HUES64 (cell line): ENCODE measurements at regions not wholly inside any gene's neighbourhood (a gene's known extent, or its start where the extent isn't known, plus 50 kb on each side); places are given as distances from the start of the nearest gene placed in this dataset.
"Not testable (repeated sequence)": the region's sequence is repeated elsewhere in the genome, so short reads cannot be mapped to it uniquely, and the experiment has no call there.

ENCODE experiments used
- H3K27ac ChIP-seq: 2 replicates; pipeline ENCODE4 v1.7.0; 2013; ENCODE audit warnings: low read depth, low read length, inconsistent platforms
- H3K27me3 ChIP-seq: 2 replicates; pipeline ENCODE4 v1.6.1; 2013; ENCODE audit warnings: mild to moderate bottlenecking, low read length; ENCODE audit not compliant: insufficient read depth
- H3K36me3 ChIP-seq: 2 replicates; pipeline ENCODE4 v1.6.1; 2013; ENCODE audit warnings: mild to moderate bottlenecking, low read length; ENCODE audit not compliant: insufficient read depth
- H3K4me1 ChIP-seq: 2 replicates; pipeline ENCODE4 v1.6.1; 2013; ENCODE audit warnings: mild to moderate bottlenecking, low read length, moderate library complexity; ENCODE audit not compliant: insufficient read depth
- H3K4me3 ChIP-seq: 2 replicates; pipeline ENCODE4 v1.5.1; 2013; ENCODE audit warnings: mild to moderate bottlenecking, low read length, moderate library complexity
- H3K9ac ChIP-seq: 2 replicates; pipeline ENCODE4 v1.6.1; 2013; ENCODE audit warnings: mild to moderate bottlenecking, low read depth, low read length
- H3K9me3 ChIP-seq: 2 replicates; pipeline ENCODE4 v1.6.1; 2013; ENCODE audit warnings: low read depth, low read length; ENCODE audit not compliant: insufficient read depth
- WGBS: fragments of 150-250, 120-280 bp; methylation state at CpG from one replicate; pipeline ENCODE4 v1.1.7; 2013; ENCODE audit warnings: missing lambda C conversion rate; 5-methylcytosine and 5-hydroxymethylcytosine counted together

- Histone ChIP-seq H3K9me3 (no peaks in the 10 kb centered on the region), H3K36me3 (no peaks in the 10 kb centered on the region)
Measured at GRCh38 chr2:116491292-116491691, 1323.2 kb upstream of the DDX18 start.

DNA sequence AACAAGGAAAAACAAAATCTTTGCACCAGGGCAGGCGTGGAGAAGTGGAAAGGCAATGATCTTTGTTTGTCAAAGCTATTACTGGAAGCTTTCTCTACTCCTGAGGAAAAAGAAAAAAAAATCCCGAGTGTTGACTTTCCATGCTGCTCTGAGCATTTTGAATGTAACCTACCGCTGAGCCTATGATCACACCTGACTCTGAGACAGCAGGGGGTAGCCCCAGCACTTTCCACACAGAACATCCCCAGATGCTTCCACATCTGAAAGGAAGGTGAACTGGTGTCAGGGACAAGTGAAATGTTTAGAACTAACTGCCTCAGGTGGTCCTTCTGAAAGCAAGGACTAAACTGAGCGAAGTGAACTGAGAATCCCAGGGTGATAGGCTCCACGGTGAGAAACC, 1315.1 kb upstream of the DDX18 start:
- peaks cover 13% of the 10 kb centered on the region for H3K4me1 ChIP-seq
- WGBS = 27% methylated on average over 5 of the region's 5 CpGs
- H3K9me3 ChIP-seq = no peaks in the 10 kb centered on the region
- no peaks in the 10 kb centered on the region for H3K36me3 ChIP-seq
- no peak overlapping the region for H3K27ac ChIP-seq
- H3K9ac ChIP-seq = no peak overlapping the region
- no peaks in the 10 kb centered on the region for H3K27me3 ChIP-seq
- no peak overlapping the region for H3K4me3 ChIP-seq

More at GRCh38 chr2:116491292-116491691, 1323.2 kb upstream of the DDX18 start:
- WGBS = 89% methylated on average over 11 of the region's 11 CpGs
- Histone ChIP-seq H3K27me3 (no peaks in the 10 kb centered on the region), H3K4me3 (no peak overlapping the region), H3K9ac (no peak overlapping the region), H3K27ac (no peak overlapping the region), H3K4me1 (no peaks in the 10 kb centered on the region)

- no peak overlapping the region for H3K4me3 ChIP-seq
- 47% methylated on average over 3 of the region's 3 CpGs for WGBS
- H3K9me3 ChIP-seq = no peaks in the 10 kb centered on the region
- H3K9ac ChIP-seq = no peak overlapping the region
- H3K27ac ChIP-seq = no peak overlapping the region
- no peaks in the 10 kb centered on the region for H3K27me3 ChIP-seq
- H3K4me1 ChIP-seq = no peaks in the 10 kb centered on the region
- H3K36me3 ChIP-seq = no peaks in the 10 kb centered on the region
Measured at GRCh38 chr2:116510117-116510671, 1304.3 kb upstream of the DDX18 start.

- H3K9me3 ChIP-seq = no peaks in the 10 kb centered on the region
- no peak overlapping the region for H3K27ac ChIP-seq
- no peak overlapping the region for H3K4me3 ChIP-seq
- H3K36me3 ChIP-seq = no peaks in the 10 kb centered on the region
- H3K9ac ChIP-seq = no peak overlapping the region
- 78% methylated on average over 6 of the region's 6 CpGs for WGBS
- no peaks in the 10 kb centered on the region for H3K27me3 ChIP-seq
- H3K4me1 ChIP-seq = no peaks in the 10 kb centered on the region
Measured at GRCh38 chr2:116511426-116511825, 1303.1 kb upstream of the DDX18 start.

DNA sequence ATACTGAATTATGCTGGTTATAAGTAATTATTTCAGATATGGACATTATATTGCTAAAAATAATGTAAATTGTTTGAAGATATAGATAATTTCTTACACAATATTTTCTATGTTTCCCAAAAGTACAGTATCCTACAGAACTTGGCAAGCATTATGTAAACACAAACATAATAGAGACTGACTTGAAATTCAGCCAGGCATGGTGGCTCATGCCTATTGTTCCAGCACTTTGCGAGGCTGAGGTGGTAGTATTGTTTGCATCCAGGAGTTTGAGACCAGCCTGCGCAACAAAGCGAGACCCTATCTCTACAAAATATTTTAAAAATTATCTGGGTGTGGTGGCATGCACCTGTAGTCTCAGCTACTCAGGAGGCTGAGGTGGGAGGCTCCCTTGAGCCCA, 1300.5 kb upstream of the DDX18 start:
- WGBS = 83% methylated on average over 1 of the region's 3 CpGs
- H3K9ac ChIP-seq = no peak overlapping the region
- H3K4me1 ChIP-seq = 0 out of 2 replicates have a peak, but pooled peaks cover 3% of the 10 kb centered on the region
- H3K9me3 ChIP-seq = no peaks in the 10 kb centered on the region
- H3K27me3 ChIP-seq = no peaks in the 10 kb centered on the region
- H3K27ac ChIP-seq = no peak overlapping the region
- H3K4me3 ChIP-seq = no peak overlapping the region
- H3K36me3 ChIP-seq = no peaks in the 10 kb centered on the region

GRCh38 chr2:116517936-116518335, 1296.6 kb upstream of the DDX18 start:
- 100% methylated on average over 1 of the region's 1 CpG for WGBS
- H3K9ac ChIP-seq = no peak overlapping the region

DNA sequence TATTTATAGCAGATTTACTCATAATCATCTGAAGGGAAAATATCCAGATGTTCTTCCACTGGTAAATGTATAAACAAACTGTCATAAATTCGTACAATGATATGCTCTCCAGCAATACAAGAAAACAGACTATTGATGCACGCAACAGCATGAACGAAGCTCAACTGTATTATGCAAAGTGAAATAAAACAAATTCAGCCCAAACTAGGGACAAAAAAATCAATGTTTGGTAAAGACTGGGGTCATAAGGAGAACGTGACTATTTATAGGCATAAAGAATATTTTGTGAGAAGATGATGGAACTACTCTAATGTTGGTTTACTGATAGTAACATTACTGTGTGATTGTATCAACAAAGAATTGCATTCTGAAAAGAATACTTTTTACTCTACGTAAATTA, 1276.7 kb upstream of the DDX18 start:
- 88% methylated on average over 5 of the region's 5 CpGs for WGBS
- H3K4me3 ChIP-seq = no peak overlapping the region
- no peaks in the 10 kb centered on the region for H3K36me3 ChIP-seq
- H3K9ac ChIP-seq = no peak overlapping the region
- no peaks in the 10 kb centered on the region for H3K4me1 ChIP-seq
- no peak overlapping the region for H3K27ac ChIP-seq
- no peaks in the 10 kb centered on the region for H3K27me3 ChIP-seq
- peaks cover 11% of the 10 kb centered on the region for H3K9me3 ChIP-seq

More at GRCh38 chr2:116517936-116518335, 1296.6 kb upstream of the DDX18 start:
- no peak overlapping the region for H3K4me3 ChIP-seq
- H3K9me3 ChIP-seq = peaks cover 3% of the 10 kb centered on the region; the same call in 1 of the 2 replicates
- H3K27me3 ChIP-seq = no peaks in the 10 kb centered on the region
- no peak overlapping the region for H3K27ac ChIP-seq
- 0 out of 2 replicates have a peak, but pooled peaks cover 3% of the 10 kb centered on the region for H3K4me1 ChIP-seq
- H3K36me3 ChIP-seq = no peaks in the 10 kb centered on the region

DNA sequence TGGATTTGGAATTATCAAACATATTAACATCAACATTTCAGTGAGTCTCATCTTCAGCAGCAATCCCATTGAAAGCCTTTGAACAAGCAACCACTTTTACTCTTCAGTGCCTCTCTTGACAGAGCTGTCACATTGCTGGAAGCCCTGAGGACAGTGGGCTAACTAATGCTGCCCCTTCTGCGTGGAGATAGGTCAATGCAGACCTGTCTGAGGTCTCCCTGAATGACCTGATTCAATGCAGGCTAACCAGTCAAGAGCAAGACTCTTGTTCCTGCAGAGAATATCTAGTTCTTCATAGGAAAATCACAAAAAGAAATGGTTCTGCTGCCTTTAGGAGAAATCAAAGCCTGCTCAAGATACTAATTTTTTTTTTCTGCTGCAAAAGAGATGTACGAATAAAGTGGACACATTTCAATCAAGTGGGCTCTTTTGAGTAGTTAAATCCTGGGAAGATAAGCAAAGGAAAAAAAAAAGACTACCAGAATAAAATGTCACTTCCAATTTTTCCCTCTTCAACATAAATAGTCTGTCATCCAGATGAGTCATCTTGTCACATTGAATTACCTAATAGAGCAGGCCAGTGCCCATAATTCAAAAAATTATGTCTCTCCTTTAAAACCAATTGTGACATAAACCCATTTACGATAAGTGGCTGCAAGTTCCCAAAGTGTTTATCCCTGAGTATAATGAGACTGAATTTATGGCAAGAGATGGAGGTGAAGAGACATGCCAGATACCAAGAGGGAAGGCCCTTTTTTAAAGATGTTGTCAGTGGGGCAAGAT, 1269.0 kb upstream of the DDX18 start:
- no peak overlapping the region for H3K9ac ChIP-seq
- 87% methylated on average over 3 of the region's 3 CpGs for WGBS

DNA sequence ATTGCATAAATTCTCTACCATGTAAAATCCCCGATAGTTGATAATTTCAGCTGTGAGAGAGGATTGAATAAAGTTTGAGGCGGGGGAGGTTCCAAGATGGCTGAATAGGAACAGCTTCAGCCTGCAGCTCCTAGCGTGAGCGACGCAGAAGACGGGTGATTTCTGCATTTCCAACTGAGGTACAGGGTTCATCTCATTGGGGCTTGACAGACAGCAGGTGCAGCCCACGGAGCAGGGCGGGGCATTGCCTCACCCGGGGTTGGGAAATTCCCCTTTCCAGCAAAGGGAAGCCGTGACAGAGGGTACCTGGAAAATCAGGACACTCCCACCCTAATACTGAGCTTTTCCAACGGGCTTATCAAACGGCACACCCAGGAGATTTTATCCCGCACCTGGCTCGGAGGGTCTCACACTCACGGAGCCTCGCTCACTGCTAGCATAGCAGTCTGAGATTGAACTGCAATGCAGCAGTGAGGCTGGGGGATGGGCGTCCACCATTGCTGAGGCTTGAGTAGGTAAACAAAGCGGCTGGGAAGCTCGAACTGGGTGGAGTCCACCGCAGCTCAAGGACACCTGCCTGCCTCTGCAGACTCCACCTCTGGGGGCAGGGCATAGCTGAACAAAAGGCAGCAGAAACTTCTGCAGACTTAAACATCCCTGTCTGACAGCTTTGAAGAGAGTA, 1261.6 kb upstream of the DDX18 start:
- not testable (repeated sequence) for H3K27ac ChIP-seq, H3K27me3 ChIP-seq, H3K4me1 ChIP-seq, H3K9ac ChIP-seq, H3K9me3 ChIP-seq, H3K4me3 ChIP-seq, H3K36me3 ChIP-seq
- WGBS = 88% methylated on average over 20 of the region's 20 CpGs

More for the DNA sequence above, 1269.0 kb upstream of the DDX18 start:
- peaks cover 13% of the 10 kb centered on the region for H3K9me3 ChIP-seq
- no peaks in the 10 kb centered on the region for H3K4me1 ChIP-seq
- H3K36me3 ChIP-seq = no peaks in the 10 kb centered on the region
- no peak overlapping the region for H3K4me3 ChIP-seq
- no peaks in the 10 kb centered on the region for H3K27me3 ChIP-seq
- no peak overlapping the region for H3K27ac ChIP-seq

DNA sequence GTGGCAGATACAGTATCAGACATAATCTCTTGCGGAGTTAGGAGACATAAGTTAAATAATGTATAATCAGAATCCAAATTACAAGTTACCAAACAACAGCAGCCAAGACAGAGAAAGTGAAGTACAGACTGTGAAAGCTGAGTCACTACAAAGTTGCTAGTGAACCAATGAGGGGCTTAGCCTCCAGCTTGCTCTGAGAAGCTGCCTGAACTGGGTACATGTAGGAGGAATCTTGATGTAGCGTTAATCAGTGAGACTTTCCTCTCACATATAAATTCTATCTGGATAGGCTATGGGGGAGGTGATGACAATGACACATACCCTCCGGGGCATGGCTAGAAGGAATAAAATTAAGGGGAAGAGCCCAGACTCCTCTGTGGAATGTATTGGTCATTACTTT, 1234.3 kb upstream of the DDX18 start:
- no peaks in the 10 kb centered on the region for H3K27me3 ChIP-seq
- no peaks in the 10 kb centered on the region for H3K4me1 ChIP-seq
- H3K9ac ChIP-seq = no peak overlapping the region
- 100% methylated on average over 1 of the region's 3 CpGs for WGBS
- no peak overlapping the region for H3K4me3 ChIP-seq
- no peaks in the 10 kb centered on the region for H3K36me3 ChIP-seq
- no peak overlapping the region for H3K27ac ChIP-seq
- H3K9me3 ChIP-seq = no peaks in the 10 kb centered on the region

DNA sequence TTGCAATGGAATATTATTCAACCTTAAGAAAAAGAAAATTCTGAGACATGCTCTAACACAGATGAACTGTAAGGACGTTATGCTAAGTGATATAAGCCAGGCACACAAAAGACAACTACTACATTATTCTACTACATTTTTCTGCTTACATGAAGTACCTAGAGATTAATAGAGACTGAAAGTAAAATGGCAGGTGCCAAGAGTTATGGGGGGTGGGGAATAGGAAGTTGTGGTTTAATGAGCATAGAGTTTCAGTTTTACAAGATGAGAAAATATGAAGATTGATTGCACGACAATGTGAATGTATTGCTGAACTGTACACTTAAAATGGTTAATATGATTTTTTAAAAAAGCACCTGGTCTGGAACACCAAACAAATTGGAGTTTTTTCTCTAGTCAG, 1231.6 kb upstream of the DDX18 start:
- no peak overlapping the region for H3K27ac ChIP-seq
- no peak overlapping the region for H3K9ac ChIP-seq
- H3K9me3 ChIP-seq = no peaks in the 10 kb centered on the region
- no peaks in the 10 kb centered on the region for H3K4me1 ChIP-seq
- no peaks in the 10 kb centered on the region for H3K36me3 ChIP-seq
- H3K27me3 ChIP-seq = no peaks in the 10 kb centered on the region
- H3K4me3 ChIP-seq = no peak overlapping the region
- 95% methylated on average over 1 of the region's 2 CpGs for WGBS
